GM19438 (cell line): ENCODE measurements at regions not wholly inside any gene's neighbourhood (a gene's known extent, or its start where the extent isn't known, plus 50 kb on each side); places are given as distances from the start of the nearest gene placed in this dataset.
"Not testable (repeated sequence)": the region's sequence is repeated elsewhere in the genome, so short reads cannot be mapped to it uniquely, and the experiment has no call there.

ENCODE experiments used
- ATAC-seq: cut with Tn5 transposase; IDR thresholded peaks from one replicate; pipeline ENCODE4 v1.9.1; 2021; ENCODE audit warnings: low read depth; ENCODE audit not compliant: unreplicated experiment

GRCh38 chr17:77828749-77829539 is 129.6 kb upstream of the TNRC6C start:
- ATAC-seq: no peak

GRCh38 chr17:77829843-77830799 is 128.4 kb upstream of the TNRC6C start:
- no peak for ATAC-seq

- ATAC-seq: no peak
Observed at GRCh38 chr17:77830816-77831473, 127.6 kb upstream of the TNRC6C start.

GRCh38 chr17:77831474-77832179 is 126.9 kb upstream of the TNRC6C start:
- no peak for ATAC-seq

- ATAC-seq: no peak
Observed at GRCh38 chr17:77832180-77832560, 126.3 kb upstream of the TNRC6C start.

GRCh38 chr17:77833769-77834168 is 124.7 kb upstream of the TNRC6C start:
- no peak for ATAC-seq

- ATAC-seq: no peak
Observed at GRCh38 chr17:77834170-77835115, 124.1 kb upstream of the TNRC6C start.

GRCh38 chr17:77836557-77837041 is 121.9 kb upstream of the TNRC6C start:
- ATAC-seq: no peak

- not testable (repeated sequence) for ATAC-seq
Observed at GRCh38 chr17:77837072-77837471, 121.4 kb upstream of the TNRC6C start.

GRCh38 chr17:77837917-77838316 is 120.6 kb upstream of the TNRC6C start:
- no peak for ATAC-seq

GRCh38 chr17:77838748-77839697 is 119.5 kb upstream of the TNRC6C start:
- ATAC-seq: no peak

- no peak for ATAC-seq
Observed at GRCh38 chr17:77839698-77840512, 118.6 kb upstream of the TNRC6C start.

GRCh38 chr17:77840513-77841165 is 117.9 kb upstream of the TNRC6C start:
- no peak for ATAC-seq

- no peak for ATAC-seq
Observed at GRCh38 chr17:77841742-77842527, 116.6 kb upstream of the TNRC6C start.

GRCh38 chr17:77842528-77843147 is 115.9 kb upstream of the TNRC6C start:
- ATAC-seq: no peak
